Endothelial cell (in vitro differentiated cells): ENCODE measurements at regions not wholly inside any gene's neighbourhood (a gene's known extent, or its start where the extent isn't known, plus 50 kb on each side); places are given as distances from the start of the nearest gene placed in this dataset.

ENCODE experiments used
- DNase-seq: peaks from one replicate; pipeline ENCODE4 v3.0.0; 2021; ENCODE audit warnings: low spot score
- H3K27ac Mint-ChIP-seq: one replicate; pipeline ENCODE4 v1.8.0; 2021; ENCODE audit warnings: mixed read lengths, inconsistent platforms; ENCODE audit not compliant: unreplicated experiment
- H3K27me3 Mint-ChIP-seq: one replicate; pipeline ENCODE4 v1.8.0; 2021; ENCODE audit warnings: mild to moderate bottlenecking, moderate library complexity, mixed read lengths, inconsistent platforms; ENCODE audit not compliant: unreplicated experiment
- H3K36me3 Mint-ChIP-seq: one replicate; pipeline ENCODE4 v1.8.0; 2021; ENCODE audit warnings: mild to moderate bottlenecking, low read depth, mixed read lengths, inconsistent platforms; ENCODE audit not compliant: unreplicated experiment
- H3K4me1 Mint-ChIP-seq: one replicate; pipeline ENCODE4 v1.8.0; 2021; ENCODE audit warnings: mild to moderate bottlenecking, mixed read lengths, inconsistent platforms; ENCODE audit not compliant: unreplicated experiment
- H3K4me3 Mint-ChIP-seq: one replicate; pipeline ENCODE4 v1.8.0; 2021; ENCODE audit warnings: mild to moderate bottlenecking, mixed read lengths, inconsistent platforms; ENCODE audit not compliant: unreplicated experiment
- H3K9me3 Mint-ChIP-seq: one replicate; pipeline ENCODE4 v1.8.0; 2021; ENCODE audit warnings: mixed read lengths, inconsistent platforms; ENCODE audit not compliant: unreplicated experiment
- CTCF ChIP-seq: fragments of 200-600 bp; sonication (generic); IDR thresholded peaks from one replicate; pipeline ENCODE4 v1.5.0; 2021; ENCODE audit warnings: antibody characterized with exemption; ENCODE audit not compliant: unreplicated experiment

DNA sequence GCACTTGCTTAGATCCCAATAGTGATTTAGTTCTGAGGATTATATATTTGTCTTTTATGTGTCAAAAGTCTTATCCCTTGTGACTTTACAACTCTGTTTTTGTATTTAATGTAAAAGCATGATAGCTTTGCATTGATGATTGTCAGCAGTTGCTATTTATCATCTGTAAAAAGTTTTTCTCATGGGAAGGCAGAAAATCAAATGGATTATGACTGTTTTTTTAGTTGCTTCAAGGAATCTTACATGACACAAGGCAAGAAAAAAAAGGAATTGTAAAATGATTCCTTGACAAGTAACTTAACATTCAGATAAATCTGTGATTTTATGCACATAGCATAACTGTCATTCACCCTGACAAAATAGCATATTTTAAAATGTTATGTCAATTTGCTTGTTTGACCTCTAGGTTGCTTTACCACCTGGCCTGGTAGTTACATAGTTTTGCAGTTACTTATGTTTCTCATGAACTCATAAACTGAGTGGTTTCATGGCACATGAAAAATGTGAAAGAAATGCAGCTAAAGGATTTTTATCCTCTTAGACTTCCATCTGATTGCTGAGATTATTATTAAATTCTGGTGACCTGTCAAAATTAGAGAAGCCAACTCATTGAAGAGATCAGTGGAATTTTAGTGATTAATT, 622.6 kb downstream of the ADGRL2 start:
- DNase-seq: no peak
- Mint-ChIP-seq H3K4me3 (no peak overlapping the region), H3K4me1 (peaks cover 4% of the 10 kb centered on the region), H3K27ac (no peak overlapping the region), H3K9me3 (no peaks in the 10 kb centered on the region), H3K27me3 (no peaks in the 10 kb centered on the region), H3K36me3 (no peaks in the 10 kb centered on the region)
- no peak for TF ChIP-seq CTCF

DNA sequence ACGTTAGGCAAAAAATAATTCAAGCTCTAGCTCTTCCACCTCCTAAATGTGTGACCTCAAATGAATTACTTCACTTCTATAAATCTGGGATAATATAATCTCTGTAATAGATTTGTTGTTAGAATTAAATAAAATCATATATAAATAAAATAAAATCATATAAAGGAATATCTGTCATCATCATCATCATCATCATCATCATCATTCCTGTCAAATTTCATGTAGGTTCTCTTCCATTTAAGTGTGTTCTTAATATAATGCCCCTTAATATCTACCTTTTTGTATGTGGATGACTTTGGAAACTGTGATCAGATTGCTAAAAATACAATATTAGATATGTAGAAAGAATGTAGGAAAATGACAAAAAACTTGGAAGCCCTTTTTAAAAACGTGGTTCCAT, 621.0 kb downstream of the ADGRL2 start:
- TF ChIP-seq CTCF: no peak
- H3K27ac Mint-ChIP-seq: no peak overlapping the region
- no peak overlapping the region for H3K4me3 Mint-ChIP-seq
- H3K4me1 Mint-ChIP-seq: peaks cover 4% of the 10 kb centered on the region
- no peak for DNase-seq
- H3K36me3 Mint-ChIP-seq: no peaks in the 10 kb centered on the region
- no peaks in the 10 kb centered on the region for H3K9me3 Mint-ChIP-seq
- H3K27me3 Mint-ChIP-seq: no peaks in the 10 kb centered on the region

DNA sequence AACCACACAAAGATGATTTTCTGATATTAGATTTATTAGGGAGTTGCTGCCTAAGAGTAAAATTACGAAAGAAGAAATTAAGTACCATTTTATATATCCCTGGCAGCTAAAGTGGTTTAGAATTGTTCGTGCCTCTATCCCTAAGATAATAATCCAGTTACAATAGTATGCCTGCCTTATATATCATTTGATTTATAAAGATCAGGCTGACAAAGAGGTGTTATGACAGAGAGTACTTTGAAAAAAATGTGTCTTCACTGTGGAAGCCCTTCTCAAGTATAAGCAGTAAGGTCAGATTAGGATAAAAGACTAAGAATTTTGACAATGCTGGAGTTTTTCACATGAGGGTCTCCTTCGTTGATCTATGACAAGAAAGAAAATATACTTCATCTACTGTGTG, 619.9 kb downstream of the ADGRL2 start:
- no peak for DNase-seq

DNA sequence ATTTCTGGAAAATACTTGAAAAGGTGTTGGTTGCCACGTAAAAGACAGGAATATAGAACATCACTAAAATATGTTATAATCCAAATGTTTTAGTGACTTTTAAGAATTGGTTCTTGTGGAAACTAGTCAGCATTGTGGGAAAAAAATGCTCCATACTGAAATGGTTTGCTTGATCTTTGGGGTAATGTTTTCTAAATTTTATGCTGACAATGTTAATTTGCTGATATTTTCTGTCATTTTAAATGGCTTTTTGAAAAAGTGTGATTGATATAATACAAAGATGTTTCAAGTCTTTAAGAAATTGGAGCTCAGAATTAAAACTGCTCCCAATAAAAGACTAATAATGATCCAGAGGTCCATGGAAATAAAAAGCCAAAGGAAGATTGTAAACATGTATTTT, 610.9 kb downstream of the ADGRL2 start:
- no peak for TF ChIP-seq CTCF
- Mint-ChIP-seq H3K9me3 (no peaks in the 10 kb centered on the region), H3K4me1 (no peaks in the 10 kb centered on the region), H3K36me3 (no peaks in the 10 kb centered on the region), H3K4me3 (no peak overlapping the region), H3K27me3 (no peaks in the 10 kb centered on the region), H3K27ac (no peak overlapping the region)
- no peak for DNase-seq

More for the DNA sequence above, 619.9 kb downstream of the ADGRL2 start:
- no peaks in the 10 kb centered on the region for H3K36me3 Mint-ChIP-seq
- no peaks in the 10 kb centered on the region for H3K27me3 Mint-ChIP-seq
- H3K9me3 Mint-ChIP-seq: no peaks in the 10 kb centered on the region
- peaks cover 4% of the 10 kb centered on the region for H3K4me1 Mint-ChIP-seq
- H3K4me3 Mint-ChIP-seq: no peak overlapping the region
- no peak overlapping the region for H3K27ac Mint-ChIP-seq
- no peak for TF ChIP-seq CTCF

- DNase-seq: no peak
- no peaks in the 10 kb centered on the region for H3K36me3 Mint-ChIP-seq
- H3K9me3 Mint-ChIP-seq: no peaks in the 10 kb centered on the region
- H3K4me3 Mint-ChIP-seq: no peak overlapping the region
- H3K27ac Mint-ChIP-seq: no peak overlapping the region
- peaks cover 6% of the 10 kb centered on the region for H3K4me1 Mint-ChIP-seq
- H3K27me3 Mint-ChIP-seq: no peaks in the 10 kb centered on the region
- no peak for TF ChIP-seq CTCF
These were observed 604.6 kb downstream of the ADGRL2 start for GRCh38 chr1:82405333-82405732.
